Iris pigment epithelial cell (primary cell): ENCODE measurements at regions not wholly inside any gene's neighbourhood (a gene's known extent, or its start where the extent isn't known, plus 50 kb on each side); places are given as distances from the start of the nearest gene placed in this dataset.
A peak's percentile ranks its signal among the peaks of the same experiment; 100 is the strongest.

Experiments
- DNase-seq: peaks from one replicate; pipeline ENCODE4 v3.0.0-alpha.2; 2011; ENCODE audit warnings: low read depth

DNA sequence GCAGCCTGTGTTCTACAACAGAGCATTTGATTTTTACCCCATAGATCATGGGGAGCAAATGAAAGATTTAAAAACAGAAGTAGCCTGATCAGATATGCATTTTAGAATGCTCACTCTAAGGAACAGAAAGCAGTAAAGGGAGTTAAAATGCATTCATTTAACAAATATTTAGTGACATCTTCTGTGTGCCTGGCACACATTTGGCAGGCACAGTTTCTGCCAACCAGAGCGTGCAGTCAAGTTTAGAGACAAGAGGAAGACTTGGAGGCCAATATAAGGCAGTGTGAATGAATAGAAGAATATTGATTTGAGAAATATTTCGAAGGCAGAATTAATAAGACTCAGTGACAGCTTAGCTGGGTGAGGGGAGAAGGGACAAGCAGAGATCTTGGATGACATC lies 210.1 kb downstream of the KDR start:
- no peak for DNase-seq

GRCh38 chr4:54914781-54915180 lies 210.6 kb downstream of the KDR start:
- no peak for DNase-seq

DNA sequence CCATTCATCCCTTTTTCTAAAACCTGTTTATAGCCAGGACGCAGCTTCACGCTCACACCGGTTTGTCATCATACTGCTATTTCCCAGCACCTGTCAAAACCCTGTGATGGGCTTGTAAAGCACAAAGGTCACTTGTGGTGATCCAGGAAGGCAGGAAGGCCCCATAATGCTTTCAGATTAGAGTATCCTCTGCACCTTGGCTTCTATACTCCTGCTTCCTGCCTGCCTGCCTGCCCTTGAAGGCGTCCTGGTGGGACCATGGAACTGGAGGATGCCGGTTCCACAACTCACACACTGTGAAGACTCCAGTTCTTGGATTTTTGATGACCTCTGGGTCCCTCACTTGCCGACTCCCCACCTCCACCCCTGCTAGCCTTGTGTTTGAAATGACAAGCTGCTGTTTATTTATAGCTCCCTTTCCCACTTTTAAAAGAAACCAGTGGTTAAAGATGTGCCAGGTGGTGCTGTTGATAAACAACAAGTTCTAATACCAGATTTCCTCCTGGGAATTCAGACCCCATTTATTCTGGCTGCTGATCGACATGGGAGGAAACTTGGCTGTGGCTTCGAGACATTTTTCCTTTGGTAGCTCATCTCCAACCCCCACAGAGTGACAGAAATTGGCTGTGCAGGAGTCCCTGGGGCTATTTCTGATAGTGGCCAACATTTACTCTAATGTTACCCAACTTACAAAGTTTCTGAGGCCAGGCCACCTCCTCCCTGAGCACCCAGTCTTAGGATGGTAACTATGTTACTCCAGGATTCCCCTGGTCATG lies 211.5 kb downstream of the KDR start:
- no peak for DNase-seq

- DNase-seq: no peak
These were observed 213.2 kb downstream of the KDR start for GRCh38 chr4:54912155-54912554.

DNA sequence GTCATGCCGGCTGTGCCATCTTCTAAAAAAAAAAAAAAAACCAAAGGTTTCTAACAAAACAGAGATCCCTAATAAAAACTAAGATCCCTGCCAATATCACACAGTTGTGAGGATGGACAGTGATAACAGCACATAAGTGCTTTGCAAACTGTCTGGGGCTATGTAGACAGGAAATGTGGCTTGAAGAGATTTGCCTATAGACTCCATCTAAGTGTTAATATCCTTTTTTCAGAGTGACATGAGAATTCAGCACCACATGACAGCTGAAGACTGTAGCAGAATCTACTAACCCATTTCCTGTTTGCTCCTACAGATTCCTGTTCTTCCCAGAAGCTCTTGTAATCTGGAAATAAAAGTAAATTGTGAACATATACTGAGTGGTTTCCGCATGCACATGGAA lies 215.4 kb downstream of the KDR start:
- no peak for DNase-seq

DNA sequence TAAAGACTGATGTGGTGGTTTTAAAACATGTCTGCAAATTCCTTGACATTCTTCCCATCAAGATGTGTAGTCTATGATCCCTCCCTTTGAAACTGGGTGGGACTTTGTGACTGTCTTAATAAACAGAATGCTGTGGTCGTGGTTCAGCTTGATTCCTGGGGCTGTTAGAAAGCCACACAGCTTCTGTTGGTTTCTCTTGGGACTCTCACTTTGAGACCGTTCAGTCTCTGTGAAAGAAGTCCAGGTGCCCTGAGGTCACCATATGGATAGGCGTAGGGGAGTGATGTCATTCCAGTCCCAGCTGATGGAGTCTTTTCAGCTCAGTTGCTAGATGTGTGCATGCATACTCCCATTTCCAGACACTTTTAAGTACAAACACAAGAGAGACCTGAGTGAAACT lies 216.6 kb downstream of the KDR start:
- DNase-seq: no peak

- DNase-seq: no peak
These were observed 220.4 kb downstream of the KDR start for GRCh38 chr4:54904953-54905352.

DNA sequence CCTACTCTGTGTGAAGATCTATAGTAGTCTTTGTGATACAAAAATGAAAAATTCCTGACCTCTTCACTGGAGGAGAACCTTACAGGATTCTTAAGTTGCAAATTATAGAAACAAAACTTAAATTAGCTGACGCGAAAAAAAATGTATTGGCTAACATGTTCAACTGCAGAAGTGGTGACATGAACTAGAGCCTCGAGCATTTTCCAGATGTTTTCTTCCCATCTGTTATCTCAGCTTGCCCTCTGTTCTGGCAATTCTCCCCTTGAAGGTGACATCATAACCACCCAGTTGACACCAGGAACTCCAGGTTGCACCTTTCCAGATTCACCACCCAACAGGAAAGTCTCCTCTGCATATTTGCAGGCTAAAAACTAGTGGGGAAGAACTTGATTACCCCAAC lies 222.4 kb downstream of the KDR start:
- no peak for DNase-seq

GRCh38 chr4:54902271-54902670 lies 223.1 kb downstream of the KDR start:
- DNase-seq: peak; percentile 3

- no peak for DNase-seq
These were observed 224.2 kb downstream of the KDR start for GRCh38 chr4:54901202-54901601.

- peak; percentile 9 for DNase-seq
These were observed 226.6 kb downstream of the KDR start for GRCh38 chr4:54898656-54899340.

DNA sequence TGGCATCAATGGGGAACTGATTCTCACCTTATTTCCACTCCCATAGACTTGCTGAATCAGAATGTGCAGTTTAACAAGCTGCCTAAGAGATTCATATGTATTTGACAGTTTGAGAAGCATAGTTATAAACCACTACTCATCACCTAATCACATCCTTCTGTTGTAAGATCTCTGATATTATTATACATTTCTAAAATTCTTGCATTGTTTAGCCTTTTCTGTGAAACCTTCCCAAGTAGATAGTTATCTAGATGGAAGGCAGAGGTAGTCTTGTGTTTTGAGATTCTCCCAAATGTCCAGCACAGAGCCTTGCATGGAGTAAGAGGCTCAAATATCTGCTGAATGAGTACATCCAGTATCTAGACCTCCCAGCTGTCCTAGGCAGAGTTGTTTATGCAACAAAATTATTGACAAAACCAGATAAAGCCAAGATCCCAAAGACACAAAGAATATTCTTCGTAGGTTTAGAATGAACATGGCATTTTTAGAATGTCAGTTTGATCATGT lies 227.3 kb downstream of the KDR start:
- peak; percentile 6 for DNase-seq

DNA sequence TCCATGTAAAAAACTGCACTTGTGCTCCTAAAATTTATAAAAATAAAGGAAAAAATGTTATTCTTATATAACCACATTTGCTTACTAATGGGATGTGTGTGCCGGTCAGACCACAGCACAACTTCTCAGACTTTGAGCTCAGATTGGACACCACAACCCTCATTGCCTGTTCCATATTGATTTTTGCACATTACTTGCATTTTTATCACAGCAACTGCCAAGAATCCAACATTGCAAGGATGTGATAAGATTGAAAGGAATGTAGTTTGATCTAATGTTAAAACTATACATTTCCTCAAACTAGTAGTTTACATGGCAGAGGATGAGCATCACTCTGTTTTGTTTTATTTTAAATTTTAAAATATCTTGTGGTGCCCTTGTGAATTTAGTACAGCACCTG lies 227.8 kb downstream of the KDR start:
- DNase-seq: peak; percentile 26

DNA sequence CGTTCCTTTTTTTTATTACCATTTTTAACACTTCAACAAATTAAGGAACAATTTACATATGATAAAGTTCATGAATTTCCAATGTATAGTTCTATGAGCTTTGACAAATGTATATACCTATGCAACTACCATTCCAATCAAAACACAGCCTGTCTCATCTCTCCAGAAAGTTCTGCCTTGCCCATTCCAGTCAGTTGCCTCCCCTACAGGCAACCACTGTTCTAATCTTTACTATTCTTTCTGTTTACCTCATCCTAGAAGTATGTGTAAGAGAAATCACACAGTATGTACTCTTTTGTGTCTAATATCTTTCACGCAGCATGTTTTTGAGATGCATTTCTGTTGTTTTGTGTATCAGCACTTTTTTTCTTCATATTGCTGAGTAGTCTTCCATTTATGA lies 224.9 kb downstream of the KIT start:
- peak; percentile 11 for DNase-seq

DNA sequence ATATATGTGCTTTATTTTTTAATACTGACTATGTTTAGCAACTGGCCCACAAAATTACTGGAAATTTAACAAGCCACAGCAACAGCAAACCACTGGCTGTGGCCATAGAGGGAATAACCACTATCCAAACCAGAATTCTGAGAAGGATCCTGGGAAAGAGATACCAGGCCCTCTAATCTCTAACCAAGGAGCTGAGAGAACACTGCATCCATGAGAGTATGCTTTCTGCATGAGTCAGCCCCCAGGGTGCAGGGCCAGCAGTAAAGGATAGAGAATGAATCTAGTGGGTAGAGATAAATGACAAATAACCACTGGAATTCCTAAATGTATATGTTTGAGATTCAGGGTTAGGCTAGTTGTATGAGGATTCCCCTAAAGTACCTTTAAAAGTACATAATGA lies 221.8 kb downstream of the KIT start:
- peak; percentile 55 for DNase-seq

GRCh38 chr4:54877006-54877405 lies 219.2 kb downstream of the KIT start:
- peak; percentile 28 for DNase-seq

GRCh38 chr4:54872261-54872660 lies 214.5 kb downstream of the KIT start:
- no peak for DNase-seq

DNA sequence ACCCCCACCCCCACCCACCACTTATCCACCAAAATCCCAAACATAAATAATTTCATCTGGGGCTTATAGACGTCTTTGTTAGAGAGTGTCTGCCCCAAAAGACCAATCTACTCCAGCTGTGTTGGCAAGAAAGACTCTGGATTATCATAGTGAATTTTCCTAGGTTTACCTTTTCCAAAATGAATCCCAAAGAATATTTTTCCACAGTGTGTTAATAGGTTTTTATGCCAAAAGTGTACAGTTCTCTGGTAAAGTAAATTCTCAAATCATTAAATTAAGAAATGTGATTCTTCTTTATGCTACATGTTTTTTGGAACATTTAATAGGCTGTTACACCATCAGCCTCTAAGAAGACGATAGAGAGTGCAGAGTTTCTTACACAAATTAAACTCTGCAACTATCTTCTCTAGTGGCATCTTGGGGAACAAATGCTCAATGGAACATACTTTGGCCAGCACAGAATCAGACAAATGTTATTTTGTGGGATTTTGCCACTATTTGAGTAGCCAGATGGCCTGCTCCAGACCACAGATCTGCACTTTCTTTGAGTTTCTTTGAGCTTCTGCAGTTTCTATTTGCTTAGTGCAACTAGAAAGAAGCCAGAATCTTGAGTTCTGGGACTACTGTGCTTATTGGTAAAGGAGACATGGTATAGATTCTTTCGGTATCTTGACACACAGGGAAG lies 206.0 kb downstream of the KIT start:
- DNase-seq: no peak

DNA sequence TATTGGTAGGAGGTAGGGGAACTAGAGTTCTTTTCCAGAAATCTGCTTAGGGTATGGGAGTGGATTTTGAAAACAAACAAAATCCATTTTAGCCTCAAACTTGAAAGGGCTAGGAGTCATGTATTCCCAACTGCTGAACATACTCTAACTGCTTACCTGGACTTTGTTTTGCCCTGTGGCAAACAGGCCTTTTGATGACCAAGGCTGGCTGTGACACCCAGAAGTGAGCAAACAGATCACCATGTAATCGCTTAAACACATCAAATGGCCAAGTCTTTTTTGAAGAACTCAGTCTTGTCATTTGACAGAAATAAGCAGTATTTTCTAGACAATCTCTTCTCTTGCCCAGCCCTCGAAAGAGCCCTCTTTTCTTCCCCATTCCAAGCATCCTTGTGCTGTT lies 203.4 kb downstream of the KIT start:
- no peak for DNase-seq

DNA sequence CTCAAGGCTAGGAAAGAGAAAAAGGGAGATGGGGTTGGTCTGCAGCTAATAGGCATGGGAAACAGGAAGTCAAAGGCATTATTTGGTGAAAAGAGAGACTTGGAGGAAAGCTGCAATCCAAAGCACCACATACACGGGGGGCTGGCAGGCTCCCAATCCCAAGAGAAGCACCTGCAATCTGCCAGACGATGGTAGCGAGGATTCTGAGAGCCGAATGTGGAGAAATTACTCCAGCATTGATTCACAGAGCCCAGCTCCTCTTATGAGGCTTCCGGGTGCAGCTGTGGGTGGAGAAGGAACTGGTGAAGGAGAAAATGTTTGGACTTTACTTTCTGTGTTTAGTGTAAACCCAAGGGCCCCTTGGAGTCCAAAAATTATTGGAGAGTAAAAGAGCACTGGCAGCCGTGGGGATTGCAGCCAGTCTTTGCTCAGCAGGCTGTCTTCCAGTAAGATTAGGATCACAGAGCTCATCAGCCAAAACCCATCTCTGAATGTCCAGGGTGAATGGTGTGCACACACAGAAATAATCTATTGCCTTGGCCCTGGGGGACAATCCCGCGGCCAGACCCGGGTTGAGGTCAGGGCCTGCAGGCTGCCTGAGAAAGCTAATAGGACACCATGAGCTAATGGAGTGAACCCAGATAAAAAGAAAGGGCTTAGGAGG lies 197.6 kb downstream of the KIT start:
- no peak for DNase-seq

GRCh38 chr4:54852602-54853001 lies 194.8 kb downstream of the KIT start:
- DNase-seq: no peak

- no peak for DNase-seq
These were observed 194.3 kb downstream of the KIT start for GRCh38 chr4:54852054-54852453.
